GM12878 (cell line): ENCODE measurements at regions not wholly inside any gene's neighbourhood (a gene's known extent, or its start where the extent isn't known, plus 50 kb on each side); places are given as distances from the start of the nearest gene placed in this dataset.

Experiments used
- CHD4 ChIP-seq: fragments of 200-600 bp; sonication (generic); IDR thresholded peaks from 2 replicates; pipeline ENCODE4 v1.6.1; 2016; ENCODE audit warnings: mild to moderate bottlenecking
- DPF2 ChIP-seq: fragments of 450-650 bp; IDR thresholded peaks from 2 replicates; pipeline ENCODE4 v1.6.1; 2017; ENCODE audit warnings: mild to moderate bottlenecking
- IKZF1 ChIP-seq: fragments of 450-650 bp; conservative IDR thresholded peaks from 2 replicates; pipeline ENCODE4 v1.6.1; 2017; ENCODE audit warnings: antibody characterized with exemption, mild to moderate bottlenecking
- RFX5 ChIP-seq: IDR thresholded peaks from 2 replicates; pipeline ENCODE4 v1.6.1; 2011; ENCODE audit warnings: low read depth, low read length, improper control_type of control experiment
- SMAD1 ChIP-seq: fragments of 450-650 bp; IDR thresholded peaks from 2 replicates; pipeline ENCODE4 v1.6.1; 2018; ENCODE audit warnings: mild to moderate bottlenecking, low read depth; ENCODE audit not compliant: partially characterized antibody
- SUZ12 ChIP-seq: fragments of 200-600 bp; sonication (generic); IDR thresholded peaks from one replicate; pipeline ENCODE4 v1.6.1; 2018; ENCODE audit warnings: antibody characterized with exemption, mild to moderate bottlenecking; ENCODE audit not compliant: unreplicated experiment
- ZNF622 ChIP-seq: fragments of 450-650 bp; IDR thresholded peaks from 2 replicates; pipeline ENCODE4 v1.6.1; 2017; ENCODE audit warnings: mild to moderate bottlenecking, inconsistent platforms
- ZZZ3 ChIP-seq: IDR thresholded peaks from 2 replicates; pipeline ENCODE4 v1.6.1; 2011; ENCODE audit warnings: low read depth; ENCODE audit not compliant: control insufficient read depth, insufficient read length
- TF ChIP-seq, protein P1 (sequence below), 3 experiments: IDR thresholded peaks in 2 of 3; conservative IDR thresholded peaks in 1 of 3; 2 replicates each; pipeline ENCODE4 v1.5.1; 2011; ENCODE audit warnings: low read depth in 3 of 3, low read length in 3 of 3, mild to moderate bottlenecking in 3 of 3, control low read depth in 2 of 3, moderate library complexity in 2 of 3, inconsistent platforms in 1 of 3, mixed read lengths in 1 of 3; ENCODE audit not compliant: control insufficient read depth in 2 of 3, insufficient read depth in 1 of 3; ENCODE audit errors: extremely low read depth in 1 of 3

DNA sequence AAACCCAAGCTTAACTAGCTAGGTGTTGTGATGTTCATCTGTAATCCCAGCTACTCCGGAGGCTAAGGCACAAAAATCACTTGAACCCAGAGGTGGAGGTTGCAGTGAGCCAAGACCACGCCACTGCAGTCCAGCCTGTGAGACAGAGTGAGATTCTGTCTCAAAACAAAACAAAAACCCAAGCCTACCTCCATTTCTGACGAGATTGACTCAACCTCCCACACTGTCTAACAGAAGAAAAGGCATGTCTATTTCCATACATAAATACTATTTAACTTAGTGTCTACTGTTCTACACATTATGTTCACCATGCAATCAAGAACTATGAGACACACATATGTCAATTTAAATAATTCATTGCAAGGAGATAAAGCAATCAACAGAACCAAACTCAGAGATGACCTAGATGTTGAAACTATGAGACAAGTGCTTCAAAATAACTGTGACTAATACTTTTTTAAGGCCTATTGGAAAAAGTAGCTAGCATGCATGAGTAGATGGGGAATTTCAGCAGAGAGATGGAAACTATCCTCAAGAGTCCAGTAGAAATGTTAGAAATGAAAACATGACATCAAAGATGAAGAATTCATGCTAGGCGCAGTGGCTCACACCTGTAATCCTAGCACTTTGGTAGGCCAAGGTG is 75.9 kb upstream of the DHRS4 start:
- TF ChIP-seq IKZF1 = no peak
- TF ChIP-seq ZZZ3 = no peak
- TF ChIP-seq, protein P1, sequence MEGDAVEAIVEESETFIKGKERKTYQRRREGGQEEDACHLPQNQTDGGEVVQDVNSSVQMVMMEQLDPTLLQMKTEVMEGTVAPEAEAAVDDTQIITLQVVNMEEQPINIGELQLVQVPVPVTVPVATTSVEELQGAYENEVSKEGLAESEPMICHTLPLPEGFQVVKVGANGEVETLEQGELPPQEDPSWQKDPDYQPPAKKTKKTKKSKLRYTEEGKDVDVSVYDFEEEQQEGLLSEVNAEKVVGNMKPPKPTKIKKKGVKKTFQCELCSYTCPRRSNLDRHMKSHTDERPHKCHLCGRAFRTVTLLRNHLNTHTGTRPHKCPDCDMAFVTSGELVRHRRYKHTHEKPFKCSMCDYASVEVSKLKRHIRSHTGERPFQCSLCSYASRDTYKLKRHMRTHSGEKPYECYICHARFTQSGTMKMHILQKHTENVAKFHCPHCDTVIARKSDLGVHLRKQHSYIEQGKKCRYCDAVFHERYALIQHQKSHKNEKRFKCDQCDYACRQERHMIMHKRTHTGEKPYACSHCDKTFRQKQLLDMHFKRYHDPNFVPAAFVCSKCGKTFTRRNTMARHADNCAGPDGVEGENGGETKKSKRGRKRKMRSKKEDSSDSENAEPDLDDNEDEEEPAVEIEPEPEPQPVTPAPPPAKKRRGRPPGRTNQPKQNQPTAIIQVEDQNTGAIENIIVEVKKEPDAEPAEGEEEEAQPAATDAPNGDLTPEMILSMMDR (IDR thresholded peaks at IDR 0.05 in 2 of 3, conservative IDR thresholded peaks at IDR 0.05 in 1 of 3; ENCODE audit: control insufficient read depth in 2 of 3, extremely low read depth in 1 of 3, insufficient read depth in 1 of 3, low read depth in 3 of 3, low read length in 3 of 3) = no peak
- no peak for TF ChIP-seq DPF2
- TF ChIP-seq SMAD1 = no peak
- TF ChIP-seq RFX5 = no peak
- no peak for TF ChIP-seq ZNF622
- TF ChIP-seq CHD4 = no peak
- no peak for TF ChIP-seq SUZ12
